ENCODE measurements at regions not wholly inside any gene's neighbourhood (a gene's known extent, or its start where the extent isn't known, plus 50 kb on each side); places are given as distances from the start of the nearest gene placed in this dataset.
"Not testable (repeated sequence)": the region's sequence is repeated elsewhere in the genome, so short reads cannot be mapped to it uniquely, and the experiment has no call there.

DNA sequence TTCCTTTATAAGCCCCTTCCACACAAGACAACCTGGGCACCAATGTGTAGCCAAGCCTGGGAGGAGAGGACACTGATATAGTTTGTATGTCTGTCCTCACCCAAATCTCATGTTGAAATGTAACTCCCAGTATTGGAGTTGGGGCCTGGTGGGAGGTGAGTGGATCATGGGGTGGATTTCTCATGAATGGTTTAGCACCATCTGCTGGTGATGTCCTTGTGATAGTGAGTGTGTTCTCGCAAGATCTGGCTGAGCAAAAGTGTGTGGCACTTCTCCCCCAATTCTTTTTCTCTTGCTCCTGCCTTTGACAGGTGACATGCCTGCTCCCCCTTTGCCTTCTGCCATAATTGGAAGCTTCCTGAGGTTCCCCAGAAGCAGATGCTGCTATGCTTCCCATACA is 135.8 kb downstream of the USP31 start:
- intact Hi-C loops (cut with micrococcal nuclease) = no loop called here
- no peak for ATAC-seq
- DNase-seq = no peak

DNA sequence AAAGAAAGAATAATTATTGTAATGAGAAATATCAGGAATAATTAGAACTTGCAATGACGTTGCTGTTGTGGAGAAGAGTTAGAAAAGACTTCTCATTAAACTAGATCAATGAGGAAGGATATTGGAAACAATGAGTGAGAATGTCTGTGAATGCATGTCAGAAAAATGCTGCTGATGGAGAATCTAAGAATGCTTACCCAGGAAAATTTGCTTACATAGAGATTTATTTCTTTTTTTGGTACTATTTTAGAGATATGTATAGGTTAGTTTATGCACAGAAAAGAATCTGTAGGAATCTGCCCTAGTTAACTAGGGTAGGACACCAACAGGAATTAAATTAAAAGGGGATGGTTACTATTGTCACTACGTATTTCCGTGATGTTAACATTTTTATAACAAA is 140.2 kb downstream of the USP31 start:
- intact Hi-C loops (cut with micrococcal nuclease) = no loop called here
- ATAC-seq (no peak), DNase-seq (no peak)

DNA sequence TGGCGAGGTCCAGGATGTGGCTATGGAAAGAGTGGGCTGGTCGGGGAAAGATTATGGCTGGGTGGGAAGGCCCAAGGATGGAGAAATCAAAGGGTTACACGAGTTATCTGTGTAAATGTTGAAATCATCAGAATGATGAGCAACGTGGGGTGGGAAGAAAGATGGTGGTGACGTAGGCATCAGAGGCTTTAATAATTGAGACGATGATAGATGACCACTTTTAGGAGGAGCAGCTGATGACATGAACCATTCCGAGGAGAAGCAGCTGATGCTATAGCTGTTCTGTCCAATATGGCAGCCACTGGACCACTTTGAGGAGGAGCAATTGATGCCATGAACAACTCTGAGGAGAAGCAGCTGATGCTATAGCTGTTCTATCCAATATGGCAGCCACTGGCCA is 141.2 kb downstream of the USP31 start:
- intact Hi-C loops (cut with micrococcal nuclease) = no loop called here
- ATAC-seq (no peak), DNase-seq (no peak)

DNA sequence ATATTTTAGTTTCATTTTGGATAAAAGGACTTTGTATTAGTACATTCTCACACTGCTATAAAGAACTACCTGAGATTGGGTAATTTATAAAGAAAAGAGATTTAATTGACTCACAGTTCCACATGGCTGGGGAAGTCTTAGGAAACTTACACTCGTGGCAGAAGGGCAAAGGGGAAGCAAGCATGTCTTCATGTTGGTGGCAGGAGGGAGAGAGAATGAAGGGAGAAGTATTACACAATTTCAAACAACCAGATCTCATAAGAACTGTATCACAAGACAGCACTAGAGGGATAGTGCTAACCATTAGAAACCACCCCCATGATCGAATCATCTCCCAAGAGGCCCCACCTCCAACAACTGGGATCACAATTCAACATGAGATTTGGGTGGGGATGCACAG is 142.9 kb downstream of the USP31 start:
- ATAC-seq (no peak), DNase-seq (no peak)
- intact Hi-C loops (cut with micrococcal nuclease) = no loop called here

DNA sequence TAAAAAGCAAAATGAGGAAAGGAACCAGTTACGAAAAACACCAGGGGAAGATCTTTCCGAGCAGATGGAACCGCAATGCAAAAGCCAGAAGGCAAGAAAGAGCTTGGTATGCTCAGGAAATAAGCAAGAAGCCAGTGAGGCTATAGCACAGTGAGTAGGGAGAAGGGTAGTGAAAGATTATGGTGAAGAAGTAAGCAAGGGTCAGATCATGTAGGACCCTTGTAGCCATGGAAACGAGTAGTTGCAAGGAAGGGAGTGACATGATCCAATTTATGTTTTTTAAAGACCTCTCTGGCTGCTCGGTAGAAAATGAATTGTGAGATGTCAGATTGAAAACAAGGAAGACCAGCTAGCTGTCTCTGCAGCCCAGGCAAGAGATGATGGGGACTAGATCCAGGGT is 143.3 kb downstream of the USP31 start:
- ATAC-seq = no peak
- intact Hi-C loops (cut with micrococcal nuclease) = no loop called here
- DNase-seq = no peak

DNA sequence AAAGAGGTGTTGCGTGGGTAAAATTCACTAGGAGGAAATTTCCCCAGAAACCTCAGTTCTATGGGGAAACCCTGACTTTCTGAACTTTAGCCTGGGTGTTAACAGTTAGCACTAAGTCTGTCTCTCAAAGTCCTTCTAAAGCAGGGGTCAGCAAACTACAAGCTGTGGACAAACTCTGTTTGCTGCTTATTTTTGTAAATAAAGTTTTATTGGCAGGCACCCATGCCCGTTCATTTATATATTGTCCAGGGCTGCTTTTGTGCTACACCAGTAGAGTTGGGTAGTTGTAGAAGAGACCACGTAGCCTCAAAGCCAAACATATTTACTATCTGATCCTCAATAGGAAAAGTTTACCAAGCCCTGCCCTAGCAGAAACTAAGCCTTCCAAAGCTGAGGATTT is 159.7 kb downstream of the USP31 start:
- intact Hi-C loops (cut with micrococcal nuclease) = no loop called here
- ATAC-seq (no peak), DNase-seq (no peak)

DNA sequence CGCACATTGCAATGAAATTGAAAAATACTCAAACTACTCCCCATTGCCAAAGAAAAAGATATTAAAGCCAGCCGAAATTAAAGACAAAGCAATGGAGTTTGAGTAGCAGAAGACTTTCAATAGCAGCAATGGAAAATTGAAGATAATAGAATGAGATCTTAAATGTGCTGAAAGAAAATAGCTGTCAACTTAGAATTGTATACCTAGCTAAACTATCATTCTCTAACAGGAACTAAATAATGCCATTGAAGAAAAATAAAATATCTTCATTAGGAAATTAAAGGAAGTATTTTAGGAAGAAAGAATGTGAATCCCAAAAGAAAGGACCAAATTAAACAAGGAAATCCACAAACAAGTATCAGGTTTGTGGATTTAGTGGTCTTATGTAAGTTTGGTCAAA is 165.6 kb downstream of the USP31 start:
- no peak for DNase-seq
- ATAC-seq = no peak
- intact Hi-C loops (cut with micrococcal nuclease) = no loop called here

DNA sequence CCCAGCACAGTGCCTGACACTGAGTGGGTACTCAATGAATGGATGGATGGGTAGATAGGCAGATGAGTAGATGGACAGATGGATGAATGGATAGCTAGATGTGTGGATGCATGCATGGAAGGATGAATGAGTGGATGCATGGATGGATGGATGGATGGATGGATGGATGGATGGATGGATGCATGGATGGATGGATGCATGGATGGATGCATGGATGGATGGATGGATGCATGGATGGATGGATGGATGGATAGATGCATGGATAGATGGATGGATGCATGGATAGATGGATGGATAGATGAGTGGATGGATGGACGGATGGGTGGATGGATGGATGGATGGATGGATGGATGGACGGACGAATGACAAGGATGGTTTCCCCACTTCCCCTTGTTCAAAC is 166.6 kb downstream of the HS3ST2 start:
- intact Hi-C loops (cut with micrococcal nuclease); DNase-seq; ATAC-seq: not testable (repeated sequence)

DNA sequence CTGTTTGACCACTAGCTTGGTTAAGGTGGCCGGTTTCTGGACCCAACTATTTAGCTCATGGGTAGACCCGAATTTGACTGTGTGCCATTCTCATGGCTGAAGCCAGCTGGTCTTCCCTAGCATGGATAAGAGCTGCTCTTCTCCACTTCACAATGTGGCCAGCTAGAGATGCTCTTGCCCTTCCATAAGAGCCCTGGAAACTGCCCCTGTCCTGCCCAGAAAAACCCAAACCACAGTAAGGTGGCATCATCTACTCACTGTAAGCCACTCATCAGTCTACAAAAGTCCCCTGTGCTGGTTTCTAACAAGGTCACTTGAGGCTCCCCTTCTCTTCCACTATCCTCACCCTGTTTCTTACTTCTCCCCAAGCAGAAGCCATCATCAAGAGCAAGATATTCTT is 165.1 kb downstream of the HS3ST2 start:
- DNase-seq (no peak), ATAC-seq (no peak)
- intact Hi-C loops (cut with micrococcal nuclease) = no loop called here

DNA sequence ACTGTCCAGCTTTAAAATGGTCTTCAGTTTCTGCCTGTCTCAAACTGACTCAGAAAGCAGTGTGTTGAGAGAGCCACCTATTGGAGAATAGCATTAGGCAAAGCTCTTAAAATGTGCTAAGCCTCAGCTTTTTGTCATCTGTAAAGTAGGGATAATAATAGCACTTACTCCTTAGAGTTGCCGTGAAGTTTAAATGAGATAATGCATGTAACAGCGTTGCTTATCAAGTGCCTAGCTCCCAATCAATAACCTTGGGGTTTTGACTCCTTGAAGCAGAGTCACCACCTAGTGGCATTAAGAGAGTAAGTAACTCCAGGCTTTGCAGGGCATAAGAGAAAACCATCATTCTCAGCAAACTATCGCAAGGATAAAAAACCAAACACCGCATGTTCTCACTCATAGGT is 163.3 kb downstream of the HS3ST2 start:
- intact Hi-C loops (cut with micrococcal nuclease) = no loop called here
- ATAC-seq (no peak), DNase-seq (no peak)

DNA sequence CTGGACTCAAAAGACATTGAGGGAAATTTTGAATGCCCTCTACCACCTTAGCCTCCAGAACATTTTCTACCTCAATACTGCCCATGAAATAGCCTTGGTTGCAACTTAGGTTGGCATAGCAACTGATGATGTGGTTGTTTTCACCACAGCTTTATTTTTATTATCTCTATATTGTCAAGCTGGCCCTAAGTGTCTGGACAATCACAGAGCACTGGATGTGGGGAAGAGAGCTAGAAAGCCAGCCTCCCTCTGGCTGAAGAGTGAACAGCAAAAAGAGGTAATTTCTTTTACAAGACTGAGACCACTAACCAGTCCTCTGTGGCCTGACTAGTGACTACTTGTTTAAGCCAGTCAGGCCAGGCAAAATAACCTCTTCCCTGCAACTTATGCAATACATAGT is 159.6 kb downstream of the HS3ST2 start:
- ATAC-seq = no peak
- intact Hi-C loops (cut with micrococcal nuclease) = no loop called here

DNA sequence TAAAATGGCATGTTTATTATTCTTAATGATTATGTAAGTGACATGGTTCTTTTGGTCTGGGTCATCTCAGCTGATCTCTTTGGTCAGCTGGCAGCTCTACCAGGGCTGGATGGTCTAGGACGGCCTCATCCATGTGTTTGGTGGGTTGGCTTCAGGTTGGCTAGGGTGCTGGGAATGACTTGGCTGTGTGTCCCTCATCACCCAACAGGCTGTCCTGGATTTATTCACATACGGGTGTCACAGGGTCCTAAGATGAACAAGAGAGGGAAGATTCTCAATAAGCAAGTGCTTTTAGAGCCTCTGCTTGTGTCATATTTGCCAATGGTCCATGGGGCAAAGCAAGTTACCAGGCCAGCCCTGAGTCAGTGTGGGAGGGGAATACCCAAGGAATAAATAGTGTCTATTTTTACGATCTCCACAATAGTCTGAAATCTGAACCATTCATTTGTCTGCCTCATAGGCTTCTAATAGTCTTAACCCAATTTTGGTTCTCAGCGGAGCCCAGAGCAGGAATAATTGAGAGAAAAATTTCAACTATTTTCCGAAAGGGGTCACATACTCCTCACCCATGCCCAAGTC is 157.5 kb downstream of the HS3ST2 start:
- intact Hi-C loops (cut with micrococcal nuclease) = no loop called here
- ATAC-seq (no peak), DNase-seq (no peak)

More for the DNA sequence above, 159.6 kb downstream of the HS3ST2 start:
- DNase-seq = no peak

DNA sequence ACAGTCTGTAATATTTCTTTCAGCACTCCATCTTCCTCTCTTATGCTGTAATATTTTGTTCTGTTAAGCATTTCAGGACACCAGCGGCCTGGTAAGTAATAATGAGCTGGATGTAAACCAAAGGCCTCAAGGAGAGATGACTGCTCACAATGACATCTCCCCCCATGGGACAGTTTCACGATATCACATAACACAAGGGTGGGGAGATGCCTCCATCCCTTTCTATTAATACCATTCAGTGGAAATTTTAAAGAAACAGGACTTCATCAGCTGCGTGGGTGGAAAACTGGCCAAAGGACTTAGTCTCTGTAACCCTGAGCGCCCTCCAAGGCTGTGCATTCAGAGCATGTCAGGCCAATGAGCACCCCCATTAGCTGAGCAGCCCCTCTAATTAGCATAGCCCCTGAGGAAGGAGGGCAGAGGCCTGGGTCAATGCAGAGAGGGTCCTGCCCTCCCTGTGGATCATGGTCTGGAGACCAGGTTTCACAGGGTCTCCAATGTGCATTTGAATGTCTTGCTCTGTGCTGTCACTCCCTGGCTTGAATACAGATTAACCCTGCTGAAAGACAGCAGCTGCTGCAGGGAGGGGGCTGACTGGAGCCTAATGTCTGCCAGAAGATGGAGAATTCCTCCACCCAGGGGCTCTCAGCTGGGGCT is 156.4 kb downstream of the HS3ST2 start:
- intact Hi-C loops (cut with micrococcal nuclease) = no loop called here
- ATAC-seq = peak; percentile 59
- no peak for DNase-seq

DNA sequence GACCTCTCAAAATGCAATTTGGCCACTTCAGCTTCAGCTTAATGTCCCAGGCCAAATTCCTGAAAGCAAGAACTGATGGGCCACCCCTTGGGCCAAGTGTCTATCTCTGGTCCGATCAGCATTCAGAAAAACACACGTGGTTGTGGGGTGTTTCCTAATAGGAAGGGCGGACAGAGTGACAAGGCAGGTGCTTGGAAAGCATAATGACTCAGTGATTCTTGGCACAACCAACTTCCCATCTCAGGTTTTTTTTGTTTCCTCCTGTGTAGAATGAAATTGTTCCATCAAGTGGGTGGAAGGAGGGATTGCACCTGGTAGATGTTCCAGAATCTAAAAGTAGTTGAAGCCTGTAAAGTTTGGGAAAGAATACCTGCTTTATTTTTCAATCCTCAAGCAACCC is 155.6 kb downstream of the HS3ST2 start:
- intact Hi-C loops (cut with micrococcal nuclease) = no loop called here
- ATAC-seq (peak; percentile 29), DNase-seq (no peak)

DNA sequence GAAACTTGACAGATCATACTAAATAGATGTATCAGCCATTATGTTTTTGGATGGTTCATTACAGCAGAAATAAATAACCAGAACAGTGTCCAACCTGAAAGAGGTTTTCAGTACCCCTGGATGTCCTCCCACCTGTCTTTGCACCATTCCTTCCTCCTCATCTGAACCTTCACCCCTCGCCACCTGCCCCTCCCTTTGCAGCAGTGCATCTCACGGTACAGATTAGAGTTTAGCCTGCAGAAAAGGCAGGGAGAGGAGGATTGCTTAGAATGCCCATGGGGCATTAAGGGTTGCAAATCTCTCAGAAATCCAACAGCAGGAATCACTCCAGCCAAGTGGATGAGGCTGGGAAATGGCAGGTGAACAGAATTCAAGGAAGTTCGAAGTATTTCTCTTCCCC is 155.0 kb downstream of the HS3ST2 start:
- intact Hi-C loops (cut with micrococcal nuclease) = no loop called here
- no peak for DNase-seq

DNA sequence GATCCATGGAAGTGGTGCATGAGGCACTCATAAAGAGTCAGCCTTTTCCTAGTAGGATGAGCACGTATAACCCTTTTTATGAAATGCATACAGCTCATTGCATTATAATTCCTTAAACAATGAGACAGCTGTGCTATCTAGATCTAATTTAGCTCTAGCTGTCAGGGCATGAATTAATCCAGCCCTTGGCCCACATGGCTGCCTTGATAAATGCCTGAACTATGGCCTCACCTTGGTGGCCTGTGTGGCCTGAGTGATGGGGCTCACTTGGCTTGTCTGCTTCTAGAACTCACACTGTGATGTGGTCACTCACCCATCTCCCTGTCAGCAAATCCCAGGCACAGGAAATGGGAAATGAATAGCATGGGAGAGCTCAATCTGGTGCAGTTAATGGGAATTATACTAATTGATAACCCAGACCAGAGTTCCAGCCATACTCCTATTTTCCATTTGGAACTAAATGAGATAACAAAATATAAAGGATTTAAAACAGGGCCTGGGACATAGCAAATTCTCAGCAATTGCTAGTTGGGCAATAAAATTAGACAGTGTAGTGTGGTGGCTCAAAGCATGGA is 153.6 kb downstream of the HS3ST2 start:
- ATAC-seq = no peak
- intact Hi-C loops (cut with micrococcal nuclease) = no loop called here
- DNase-seq = no peak

More for the DNA sequence above, 155.0 kb downstream of the HS3ST2 start:
- ATAC-seq = no peak

Data from left ventricle myocardium superior (tissue), 1 donor.